ENCODE measurements at regions not wholly inside any gene's neighbourhood (a gene's known extent, or its start where the extent isn't known, plus 50 kb on each side); places are given as distances from the start of the nearest gene placed in this dataset.

GRCh38 chr7:65477326-65477725 lies 103.7 kb downstream of the ZNF92 start:
- DNase-seq (ENCODE audit: low read depth, low spot score) (peak; percentile 46), ATAC-seq (peak; percentile 94)
- H3K9me2 ChIP-seq (ENCODE audit: insufficient read depth), result no peaks in the 10 kb centered on the region
- TF ChIP-seq CTCF (IDR thresholded peaks at IDR 0.05 in 2 of 3, conservative IDR thresholded peaks at IDR 0.05 in 1 of 3; ENCODE audit: borderline replicate concordance in 1 of 3, insufficient read depth in 1 of 3, low read depth in 2 of 3, low read length in 2 of 3) (peak; percentile 26 to 86 (median 76); a peak in 5 of 6 replicates), RAD21 (IDR thresholded peaks at IDR 0.05; ENCODE audit: low read depth) (peak; percentile 66), EZH2phosphoT487 (IDR thresholded peaks at IDR 0.05; ENCODE audit: borderline replicate concordance) (no peak)
- no peaks in the 10 kb centered on the region for H3K79me2 ChIP-seq (ENCODE audit: insufficient read depth, low read length)
- H3K4me3 ChIP-seq (replicated peaks in 1 of 2; ENCODE audit: low read depth in 1 of 2, low read length in 2 of 2), result no peak overlapping the region
- H3K27me3 ChIP-seq (ENCODE audit: insufficient read depth, low read length), result no peaks in the 10 kb centered on the region
- H2AFZ ChIP-seq (ENCODE audit: low read depth, low read length, poor library complexity, severe bottlenecking), result no peak overlapping the region
- H3K9me3 ChIP-seq (ENCODE audit: control insufficient read depth in 1 of 2, insufficient read depth in 1 of 2, low read depth in 1 of 2, low read length in 2 of 2), result no peaks in the 10 kb centered on the region
- intact Hi-C loops (cut with micrococcal nuclease), result no loop called here
- RAD21 ChIA-PET (ENCODE audit: low non-redundant PET in 1 of 2, low total read pairs in 2 of 2, uncharacterized antibody in 2 of 2, unreplicated experiment in 2 of 2), result interaction anchor here in 1 of 2 experiments (0.7 kb wide), 1 partner anchor 439 kb away, joined by 4 read pairs; no protein-coding TSS in a partner anchor
- POLR2A ChIA-PET, result no interaction called here
- H3K27ac ChIP-seq (ENCODE audit: low read depth, low read length), result no peak overlapping the region
- H3K9ac ChIP-seq (ENCODE audit: low read length), result no peak overlapping the region
- H3K36me3 ChIP-seq (ENCODE audit: control insufficient read depth in 1 of 2, insufficient read depth in 2 of 2, low read length in 2 of 2), result no peaks in the 10 kb centered on the region
- H4K20me1 ChIP-seq (ENCODE audit: insufficient read depth), result no peaks in the 10 kb centered on the region
- no peak overlapping the region for H3K4me2 ChIP-seq (ENCODE audit: low read length)
- no peaks in the 10 kb centered on the region for H3K4me1 ChIP-seq (ENCODE audit: control insufficient read depth in 1 of 2, insufficient read depth in 2 of 2, low read length in 2 of 2)
- BruUV-seq (replicated peaks), result no TSS peak
- CTCF ChIA-PET, result interaction anchor here (0.5 to 1.3 kb wide), 3 partner anchors 10 to 440 kb away, joined by 3 to 7 read pairs (median 3); no protein-coding TSS in a partner anchor

- DNase-seq (ENCODE audit: low read depth, low spot score) (no peak), ATAC-seq (no peak)
- Histone ChIP-seq H3K27ac (ENCODE audit: low read depth, low read length) (no peak overlapping the region), H3K9me2 (ENCODE audit: insufficient read depth) (no peaks in the 10 kb centered on the region), H3K4me2 (ENCODE audit: low read length) (no peak overlapping the region), H2AFZ (ENCODE audit: low read depth, low read length, poor library complexity, severe bottlenecking) (no peak overlapping the region), H3K9ac (ENCODE audit: low read length) (no peak overlapping the region), H3K4me1 (ENCODE audit: control insufficient read depth in 1 of 2, insufficient read depth in 2 of 2, low read length in 2 of 2) (no peaks in the 10 kb centered on the region), H3K79me2 (ENCODE audit: insufficient read depth, low read length) (no peaks in the 10 kb centered on the region), H4K20me1 (ENCODE audit: insufficient read depth) (no peaks in the 10 kb centered on the region), H3K36me3 (ENCODE audit: control insufficient read depth in 1 of 2, insufficient read depth in 2 of 2, low read length in 2 of 2) (no peaks in the 10 kb centered on the region), H3K4me3 (replicated peaks in 1 of 2; ENCODE audit: low read depth in 1 of 2, low read length in 2 of 2) (no peak overlapping the region), H3K9me3 (ENCODE audit: control insufficient read depth in 1 of 2, insufficient read depth in 1 of 2, low read depth in 1 of 2, low read length in 2 of 2) (peaks cover 4 to 9% of the 10 kb centered on the region in 2 experiments; a peak in 2 of 4 replicates), H3K27me3 (ENCODE audit: insufficient read depth, low read length) (no peaks in the 10 kb centered on the region)
- ChIA-PET CTCF (no interaction called here), RAD21 (ENCODE audit: low non-redundant PET in 1 of 2, low total read pairs in 2 of 2, uncharacterized antibody in 2 of 2, unreplicated experiment in 2 of 2) (no interaction called here), POLR2A (no interaction called here)
- intact Hi-C loops (cut with micrococcal nuclease), result no loop called here
- no TSS peak for BruUV-seq (replicated peaks)
- TF ChIP-seq ZFX (IDR thresholded peaks at IDR 0.05) (no peak), JUND (IDR thresholded peaks at IDR 0.05) (no peak), SP1 (IDR thresholded peaks at IDR 0.05; ENCODE audit: low read depth) (no peak), EZH2phosphoT487 (IDR thresholded peaks at IDR 0.05; ENCODE audit: borderline replicate concordance) (no peak), FOSL1 (IDR thresholded peaks at IDR 0.05; ENCODE audit: low read depth) (no peak), ZBTB33 (IDR thresholded peaks at IDR 0.05; ENCODE audit: extremely low read depth, insufficient replicate concordance, low read length) (no peak), POLR2AphosphoS5 (IDR thresholded peaks at IDR 0.05; ENCODE audit: low read depth, low read length) (no peak), MAX (IDR thresholded peaks at IDR 0.05) (no peak), SRF (IDR thresholded peaks at IDR 0.05; ENCODE audit: low read depth) (no peak), ELF1 (IDR thresholded peaks at IDR 0.05; ENCODE audit: borderline replicate concordance, low read depth) (no peak), ZNF274 (IDR thresholded peaks at IDR 0.05; ENCODE audit: low read depth, low read length) (no peak), EZH2 (IDR thresholded peaks at IDR 0.05) (no peak), EGR1 (IDR thresholded peaks at IDR 0.05; ENCODE audit: low read depth) (no peak), RAD21 (IDR thresholded peaks at IDR 0.05; ENCODE audit: low read depth) (no peak)
Measured at GRCh38 chr7:65489260-65489767, 115.7 kb downstream of the ZNF92 start.

All from HCT116 (cell line).